GM18907 (cell line): ENCODE measurements at regions not wholly inside any gene's neighbourhood (a gene's known extent, or its start where the extent isn't known, plus 50 kb on each side); places are given as distances from the start of the nearest gene placed in this dataset.

Experiments used
- ATAC-seq: cut with Tn5 transposase; IDR thresholded peaks from one replicate; pipeline ENCODE4 v1.9.1; 2021; ENCODE audit warnings: mild to moderate bottlenecking, moderate library complexity; ENCODE audit not compliant: unreplicated experiment

DNA sequence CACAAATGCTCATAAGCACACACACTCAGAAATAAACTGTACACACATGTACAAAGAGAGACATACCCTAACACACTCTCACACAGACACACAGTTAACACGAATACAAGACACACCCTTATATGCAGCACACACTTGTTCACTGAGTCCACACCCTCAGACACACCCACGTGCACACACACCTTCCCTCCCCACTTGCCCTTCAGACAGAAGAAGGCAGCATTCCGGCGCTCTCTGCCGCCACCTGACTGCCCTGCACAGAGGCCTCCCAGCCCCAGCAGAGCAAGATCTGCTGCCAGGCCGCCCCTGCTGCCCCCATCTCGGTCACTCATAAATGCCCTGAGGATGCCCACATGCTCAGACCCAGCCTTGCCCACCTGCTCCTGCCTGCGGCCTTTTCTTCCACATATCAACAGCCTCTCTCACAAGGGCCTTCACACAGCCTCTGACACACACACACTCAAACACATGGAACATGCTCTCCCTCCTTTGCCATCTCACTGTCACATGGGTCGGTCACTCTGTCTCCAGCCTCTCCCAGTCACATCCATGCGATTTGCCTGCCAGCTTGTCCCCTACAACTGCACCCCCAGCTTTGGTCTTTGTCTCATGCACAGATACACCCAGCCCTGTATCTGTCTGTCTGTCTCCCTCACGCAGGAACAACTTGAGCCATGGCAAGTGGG lies 71.1 kb downstream of the EPHB3 start:
- no peak for ATAC-seq
